ENCODE measurements at regions not wholly inside any gene's neighbourhood (a gene's known extent, or its start where the extent isn't known, plus 50 kb on each side); places are given as distances from the start of the nearest gene placed in this dataset.
A peak's percentile ranks its signal among the peaks of the same experiment; 100 is the strongest.

DNA sequence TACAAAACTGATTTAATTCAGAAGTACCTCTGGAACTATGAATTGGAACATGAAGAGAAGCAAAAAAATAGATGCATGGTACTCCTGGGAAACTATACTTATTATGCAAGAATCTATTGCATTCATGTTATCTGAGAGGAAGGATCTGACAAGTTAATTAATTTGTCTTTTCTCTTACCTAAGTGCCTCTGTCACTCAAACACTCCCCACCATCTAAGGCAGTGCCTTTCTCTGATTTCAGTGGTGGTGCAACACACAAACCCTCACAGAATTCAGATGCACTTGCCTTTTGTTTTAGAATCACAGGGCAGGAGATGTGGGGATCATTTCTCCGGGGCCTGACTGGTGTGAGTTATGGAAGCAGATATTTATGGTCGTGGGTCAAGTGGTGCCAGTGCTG is 52.5 kb upstream of the C9orf72 start:
- DNase-seq (ENCODE audit: low read depth): no peak

DNA sequence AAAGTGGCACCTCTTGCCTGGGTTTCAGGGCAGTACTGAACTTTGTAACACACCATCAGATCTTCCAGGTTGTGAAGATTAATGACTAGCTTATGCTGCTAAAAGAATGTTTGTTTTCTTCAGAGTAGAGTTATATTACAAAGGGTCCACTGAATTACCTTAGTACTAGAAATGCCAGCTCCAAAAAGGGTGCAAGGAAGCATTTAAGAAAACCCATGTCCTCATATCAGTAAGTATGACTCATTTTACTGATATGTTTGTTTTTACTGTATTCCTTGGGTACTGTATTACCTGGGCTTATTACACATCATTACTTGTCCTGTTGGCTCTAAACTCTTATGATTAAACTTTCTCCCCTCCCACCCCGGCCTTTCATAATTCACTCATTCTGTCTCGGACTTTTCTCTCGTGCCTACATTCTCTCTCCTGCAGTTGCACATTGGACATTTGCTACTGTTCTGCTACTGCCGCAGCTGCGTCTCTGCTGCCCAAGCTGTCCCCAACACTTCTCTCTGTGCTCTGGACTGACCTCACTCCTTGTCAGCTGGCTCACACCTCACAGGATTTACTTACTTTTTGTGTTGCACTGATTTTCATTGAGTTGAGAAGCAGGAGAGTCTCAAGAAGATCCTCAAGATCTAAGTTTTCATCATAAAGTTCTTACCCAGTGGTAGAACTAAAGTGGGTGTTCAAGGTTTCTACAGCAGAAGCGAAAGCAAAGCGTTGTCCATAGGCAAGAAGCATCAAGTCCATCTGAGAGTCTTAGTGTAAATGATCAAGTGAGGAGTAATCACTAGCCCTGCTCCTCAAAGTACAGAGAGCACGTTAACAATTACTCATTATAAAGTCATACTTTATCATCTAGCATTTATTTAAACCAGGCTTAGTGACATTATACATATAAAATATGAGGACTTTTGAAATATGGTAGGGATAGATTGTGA is 53.2 kb upstream of the C9orf72 start:
- DNase-seq (ENCODE audit: low read depth): peak; percentile 22

DNA sequence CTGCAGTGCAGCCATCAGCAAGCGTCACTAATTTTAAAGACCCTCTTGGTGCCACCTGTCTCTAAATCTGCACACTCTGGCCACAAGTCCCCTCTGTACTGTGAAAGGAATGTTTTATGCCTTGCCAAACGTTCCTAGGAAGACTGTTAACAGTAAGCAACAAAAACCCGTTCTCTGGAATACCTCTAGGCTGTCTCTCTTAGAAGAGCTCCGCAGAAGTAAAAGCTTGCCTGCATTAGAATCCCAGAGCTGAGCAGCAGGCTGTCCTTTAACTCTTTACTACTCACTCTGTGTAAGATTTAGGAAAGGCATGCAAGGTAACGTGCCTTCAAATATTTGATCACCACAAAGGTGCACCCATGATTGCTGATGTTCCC is 53.9 kb upstream of the C9orf72 start:
- DNase-seq (ENCODE audit: low read depth): no peak

DNA sequence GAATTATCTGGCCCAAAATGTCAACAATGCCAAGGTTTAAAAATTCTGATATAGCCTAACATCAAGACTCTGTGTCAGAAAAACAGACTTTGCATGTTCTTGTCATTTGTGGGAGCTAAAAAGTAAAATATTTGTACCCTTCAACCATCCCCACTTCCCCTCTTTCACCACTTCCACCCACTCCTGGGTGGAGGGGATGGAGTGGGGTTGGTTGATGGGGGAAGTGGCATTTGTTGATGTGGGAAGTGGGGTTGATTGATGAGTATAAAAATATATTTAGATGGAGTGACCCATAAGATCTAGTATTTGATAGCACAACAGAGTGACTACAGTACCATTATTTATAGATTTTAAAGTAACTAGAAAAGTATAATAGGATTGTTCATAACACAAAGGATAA is 55.0 kb upstream of the C9orf72 start:
- no peak for DNase-seq (ENCODE audit: low read depth)

DNA sequence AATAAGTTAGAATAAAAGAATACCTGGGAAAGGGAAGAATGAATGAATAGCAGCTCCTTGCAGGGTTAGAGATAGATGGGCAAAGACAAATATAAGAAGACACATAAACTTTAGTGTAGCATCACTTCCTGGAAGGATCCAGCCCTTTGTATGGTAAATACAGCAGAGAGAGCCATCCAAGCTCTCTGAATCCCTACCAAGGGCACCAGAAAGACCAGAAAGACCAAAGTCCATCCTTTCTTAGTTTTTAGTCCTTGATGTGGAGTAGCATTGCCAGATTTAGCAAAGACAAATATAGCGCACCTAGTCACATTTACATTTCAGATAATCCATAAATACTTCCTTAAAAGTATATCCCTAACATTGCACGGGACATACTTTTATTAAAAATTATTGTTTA is 56.1 kb upstream of the C9orf72 start:
- no peak for DNase-seq (ENCODE audit: low read depth)

DNA sequence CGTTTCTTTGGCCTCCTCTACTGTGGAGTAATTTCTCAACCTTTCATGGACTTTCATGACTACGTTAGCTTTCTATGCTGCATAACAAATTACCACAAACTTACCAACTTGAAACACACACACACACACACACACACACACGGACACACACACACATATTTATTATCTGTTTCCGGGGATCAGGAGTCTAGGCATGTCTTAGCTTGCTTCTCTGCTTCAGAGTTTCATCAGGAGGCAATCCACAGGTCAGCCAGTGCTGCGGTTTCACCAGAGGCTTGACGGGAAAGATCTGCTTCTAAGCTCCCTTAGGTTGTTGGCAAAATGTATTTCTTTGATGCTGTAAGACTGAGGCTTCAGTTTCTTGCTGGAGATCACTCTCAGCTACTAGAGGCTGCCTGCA is 59.0 kb upstream of the C9orf72 start:
- no peak for DNase-seq (ENCODE audit: low read depth)

DNA sequence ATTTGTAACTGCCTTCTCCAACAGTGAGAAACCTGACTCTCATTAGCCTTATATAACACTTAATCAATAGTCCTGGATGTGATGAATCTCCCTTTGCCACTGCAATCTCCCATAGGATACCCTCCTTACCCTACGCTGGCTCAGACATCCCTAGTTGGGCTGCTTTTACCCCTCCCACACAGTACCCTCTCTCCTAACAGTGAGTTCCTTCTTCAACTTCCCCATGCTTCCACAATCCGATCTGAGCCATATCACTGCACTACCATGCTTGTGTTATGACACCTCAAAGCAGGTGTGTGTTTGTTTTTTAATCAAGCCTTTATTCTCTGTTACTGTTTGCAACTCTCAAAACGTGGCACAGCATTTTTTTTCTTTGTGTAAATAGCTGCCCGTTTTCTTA is 60.5 kb upstream of the C9orf72 start:
- no peak for DNase-seq (ENCODE audit: low read depth)

DNA sequence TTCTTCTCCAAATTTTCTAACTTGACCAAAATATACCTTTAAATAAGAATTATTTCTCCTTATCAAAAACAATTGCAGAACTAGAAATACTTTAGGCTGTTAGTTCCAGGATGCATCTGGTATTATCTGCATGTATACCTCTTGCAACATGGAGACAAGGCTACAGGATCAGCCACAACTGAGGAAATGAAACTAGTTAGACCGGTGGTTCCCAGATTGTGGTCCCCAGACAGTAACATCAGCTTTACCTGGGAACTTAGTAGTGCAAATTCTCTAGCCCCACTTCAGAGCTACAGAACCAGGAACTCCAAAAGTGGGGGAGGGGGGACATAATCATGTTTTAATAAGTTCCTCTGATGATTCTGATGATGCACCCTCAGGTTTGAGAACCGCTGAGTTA is 61.6 kb upstream of the C9orf72 start:
- no peak for DNase-seq (ENCODE audit: low read depth)

DNA sequence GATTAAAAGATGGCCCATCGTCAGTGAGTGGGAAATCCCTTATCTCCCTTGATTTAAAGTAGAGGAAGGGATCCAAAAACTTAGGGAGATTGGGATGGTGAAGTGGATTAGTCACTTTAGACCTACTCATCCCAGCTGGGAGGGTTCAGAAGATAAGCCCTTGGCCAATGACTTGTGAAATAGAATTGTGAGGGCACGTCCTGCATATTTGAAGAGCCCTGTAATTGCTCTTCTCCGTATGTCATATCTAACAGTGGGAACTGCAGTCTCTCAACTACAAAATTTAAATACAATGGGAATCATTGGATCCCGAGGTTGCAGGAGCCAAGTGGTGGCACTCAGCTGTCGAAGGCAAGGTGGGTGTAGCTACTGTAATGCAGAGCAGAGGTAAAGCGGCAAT is 65.4 kb upstream of the C9orf72 start:
- peak; percentile 43 for DNase-seq (ENCODE audit: low read depth)

DNA sequence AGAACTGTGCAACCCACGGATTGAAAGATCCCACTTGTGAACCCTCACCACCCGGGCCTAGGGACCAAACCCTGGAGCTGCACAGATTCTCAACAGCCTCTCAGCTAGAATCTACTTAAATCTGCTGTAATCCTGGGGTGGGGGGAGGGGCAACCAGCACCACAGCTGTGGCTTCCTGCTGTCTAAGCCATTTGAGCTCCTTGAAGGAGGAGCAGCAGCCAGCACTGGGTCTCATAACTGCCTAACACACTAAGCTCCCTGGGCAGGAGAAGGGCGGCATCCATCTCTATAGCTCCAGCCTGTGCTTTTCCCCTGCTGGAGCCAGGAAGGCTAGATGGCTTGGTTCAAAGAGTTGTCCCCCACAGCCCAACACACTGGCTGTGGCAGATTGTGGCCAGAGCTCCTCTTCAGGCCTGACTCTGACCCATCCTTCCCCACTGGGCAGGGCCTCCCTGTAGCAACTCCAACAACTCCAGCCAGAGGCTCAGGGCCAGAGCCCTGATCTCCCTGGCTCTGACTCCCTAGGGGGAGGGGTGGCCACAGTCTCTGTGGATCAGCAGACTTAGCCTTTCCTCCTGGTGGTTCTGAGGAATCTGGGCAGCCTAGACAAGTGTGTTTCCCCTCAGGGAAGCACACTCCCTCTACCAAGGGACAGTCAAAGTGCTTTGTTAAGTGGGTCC is 72.0 kb upstream of the C9orf72 start:
- no peak for DNase-seq (ENCODE audit: low read depth)

DNA sequence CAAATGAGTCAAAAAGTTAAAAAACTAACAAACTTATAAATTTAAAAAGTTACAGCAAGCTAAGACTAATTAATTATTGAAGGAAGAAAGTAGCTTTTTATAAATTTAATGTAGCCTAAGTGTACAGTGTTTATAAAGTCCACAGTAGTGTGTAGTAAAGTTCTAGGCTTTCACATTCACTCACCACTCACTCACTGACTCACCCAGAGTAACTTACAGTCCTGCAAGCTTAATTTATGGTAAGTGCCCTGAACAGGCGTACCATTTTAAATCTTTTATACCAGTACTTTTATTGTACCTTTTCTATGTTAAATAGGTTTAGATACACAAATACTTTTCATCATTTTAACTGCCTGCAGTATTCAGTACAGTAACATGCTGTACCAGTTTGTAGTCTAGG is 80.0 kb upstream of the C9orf72 start:
- no peak for DNase-seq (ENCODE audit: low read depth)

DNA sequence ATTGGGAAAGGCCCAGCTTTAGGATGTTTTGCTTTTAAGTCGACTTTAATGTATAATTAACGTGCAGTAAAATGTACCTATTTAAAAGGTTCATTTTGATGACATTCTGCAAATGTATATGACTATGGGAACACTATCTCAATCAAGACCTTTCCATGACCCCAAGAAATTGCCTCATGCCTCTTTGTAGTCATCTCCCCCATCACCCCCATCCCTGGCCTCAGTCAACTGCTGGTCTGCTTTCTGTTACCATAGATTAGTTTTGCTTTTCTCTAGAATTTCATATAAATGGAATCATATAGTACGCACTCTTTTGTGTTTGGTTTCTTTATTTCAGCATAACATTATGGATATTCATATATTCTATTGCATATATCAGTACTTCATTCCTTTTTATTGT is 80.7 kb upstream of the C9orf72 start:
- no peak for DNase-seq (ENCODE audit: low read depth)

DNA sequence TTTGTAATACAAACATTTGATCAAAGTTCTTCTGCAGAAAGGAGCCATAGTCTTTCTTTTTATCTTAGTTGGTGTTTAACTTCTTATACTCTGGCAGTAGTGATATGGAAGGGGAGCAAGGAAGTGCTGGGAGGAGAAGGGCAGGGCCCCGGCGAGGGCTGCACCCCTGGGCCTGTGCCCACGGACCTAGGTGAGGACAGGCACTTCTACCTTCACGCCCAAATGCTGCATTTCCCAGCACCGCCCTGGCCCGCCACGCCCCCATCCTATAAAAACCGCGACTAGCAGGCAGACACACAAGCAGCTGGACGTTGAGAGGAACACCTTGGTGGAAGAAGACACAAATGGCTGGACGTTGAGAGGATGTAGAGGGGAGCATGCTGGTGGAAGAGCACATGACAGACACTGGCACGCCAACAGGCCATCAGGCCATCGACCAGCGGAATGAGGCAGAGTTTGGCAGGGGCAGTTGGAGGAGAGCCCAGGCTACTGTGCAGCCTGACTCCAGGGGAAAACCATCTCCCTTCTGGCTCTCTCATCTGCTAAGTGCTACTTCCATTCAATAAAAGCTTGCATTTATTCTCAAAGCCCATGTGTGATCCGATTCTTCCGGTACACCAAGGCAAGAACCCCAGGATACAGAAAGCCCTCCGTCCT is 81.5 kb upstream of the C9orf72 start:
- DNase-seq (ENCODE audit: low read depth): peak; percentile 35

DNA sequence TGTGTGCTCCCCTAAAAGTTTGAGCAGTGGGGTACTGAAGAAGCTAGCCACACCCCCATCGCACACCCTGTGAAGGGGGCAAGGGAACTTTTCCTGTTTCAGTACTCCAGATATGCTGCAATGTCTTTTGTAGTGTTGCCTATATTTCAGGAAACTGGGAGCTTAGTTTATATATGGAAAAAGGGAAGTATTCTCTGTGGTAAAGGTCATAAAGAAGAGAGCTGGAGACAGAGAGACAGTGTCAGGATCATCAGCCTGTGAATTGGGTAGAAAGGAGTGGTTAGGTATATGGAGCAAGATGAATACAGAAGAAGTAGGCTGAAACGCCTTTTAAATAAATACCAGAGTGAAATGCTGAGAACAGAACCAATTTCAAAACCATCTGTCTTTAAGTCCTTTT is 82.2 kb upstream of the C9orf72 start:
- DNase-seq (ENCODE audit: low read depth): no peak

DNA sequence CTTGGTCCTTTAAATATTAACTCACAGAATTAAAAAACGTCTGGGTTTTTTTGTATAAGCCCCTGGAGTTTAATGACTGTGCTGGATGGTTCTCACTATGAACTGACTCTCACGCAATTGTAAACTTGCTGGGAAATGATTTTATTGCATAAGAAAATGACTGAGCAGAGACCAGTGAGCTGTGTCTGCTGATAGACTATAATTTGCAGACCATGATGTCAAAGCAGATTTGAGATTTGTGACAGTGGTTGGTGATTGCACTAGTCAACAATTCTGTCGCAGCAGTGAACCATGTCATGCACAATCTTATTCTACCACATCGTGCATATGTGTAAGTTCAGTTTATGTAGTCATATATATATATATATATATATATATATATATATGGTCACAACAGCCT is 85.7 kb upstream of the C9orf72 start:
- DNase-seq (ENCODE audit: low read depth): no peak

DNA sequence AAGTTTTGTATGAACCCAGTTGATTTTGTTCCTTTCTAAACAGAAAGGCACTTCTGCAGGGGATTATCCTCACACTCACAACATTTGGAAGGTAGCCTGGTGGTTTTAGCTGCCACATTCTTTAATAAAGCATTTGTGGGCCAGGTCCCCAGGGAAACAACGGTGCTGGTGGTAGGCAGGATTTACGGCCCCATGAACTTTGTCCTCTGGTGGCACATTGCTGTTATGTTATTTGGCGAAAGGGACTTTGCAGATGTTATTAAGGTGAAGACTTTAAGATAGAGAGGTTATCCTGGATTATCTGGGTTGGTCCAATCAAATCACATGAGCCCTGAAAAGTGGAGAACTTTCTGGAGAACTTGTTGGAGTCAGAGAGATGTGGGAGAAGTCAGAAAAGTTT is 86.3 kb upstream of the C9orf72 start:
- DNase-seq (ENCODE audit: low read depth): no peak

DNA sequence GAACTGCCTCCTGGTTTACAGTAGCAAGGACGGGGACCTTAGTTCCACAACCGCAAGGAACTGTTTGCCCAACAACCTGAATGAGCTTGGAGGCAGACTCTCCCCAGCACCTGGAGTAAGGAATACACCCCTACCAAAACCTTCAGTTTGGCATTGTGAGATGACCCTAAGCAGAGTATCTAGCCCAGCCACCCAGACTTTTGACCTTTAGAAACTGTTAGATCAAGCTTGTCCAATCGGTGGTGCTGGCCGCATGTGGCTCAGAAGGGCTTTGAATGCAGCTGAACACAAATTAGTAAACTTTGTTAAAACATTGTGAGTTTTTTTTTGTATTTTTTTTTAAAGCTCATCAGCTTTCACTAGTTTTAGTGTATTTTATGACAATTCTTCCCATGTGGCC is 86.9 kb upstream of the C9orf72 start:
- DNase-seq (ENCODE audit: low read depth): no peak

DNA sequence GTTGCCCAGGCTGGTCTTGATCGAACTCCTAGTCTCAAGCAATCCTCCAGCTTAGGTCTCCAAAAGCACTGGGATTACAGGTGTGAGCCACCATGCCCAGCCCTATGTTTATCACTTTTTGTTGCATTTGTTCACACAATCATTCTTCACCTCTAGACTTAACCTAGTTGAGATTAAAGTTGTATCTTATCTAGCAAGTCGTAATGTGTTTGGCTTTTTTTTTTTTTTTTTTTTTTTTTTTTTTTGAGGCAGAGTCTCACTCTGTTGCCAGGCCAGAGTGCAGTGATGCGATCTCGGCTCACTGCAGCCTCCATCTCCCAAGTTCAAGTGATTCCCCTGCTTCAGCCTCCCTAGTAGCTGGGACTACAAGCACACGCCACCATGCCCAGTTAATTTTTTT is 90.2 kb upstream of the C9orf72 start:
- no peak for DNase-seq (ENCODE audit: low read depth)

DNA sequence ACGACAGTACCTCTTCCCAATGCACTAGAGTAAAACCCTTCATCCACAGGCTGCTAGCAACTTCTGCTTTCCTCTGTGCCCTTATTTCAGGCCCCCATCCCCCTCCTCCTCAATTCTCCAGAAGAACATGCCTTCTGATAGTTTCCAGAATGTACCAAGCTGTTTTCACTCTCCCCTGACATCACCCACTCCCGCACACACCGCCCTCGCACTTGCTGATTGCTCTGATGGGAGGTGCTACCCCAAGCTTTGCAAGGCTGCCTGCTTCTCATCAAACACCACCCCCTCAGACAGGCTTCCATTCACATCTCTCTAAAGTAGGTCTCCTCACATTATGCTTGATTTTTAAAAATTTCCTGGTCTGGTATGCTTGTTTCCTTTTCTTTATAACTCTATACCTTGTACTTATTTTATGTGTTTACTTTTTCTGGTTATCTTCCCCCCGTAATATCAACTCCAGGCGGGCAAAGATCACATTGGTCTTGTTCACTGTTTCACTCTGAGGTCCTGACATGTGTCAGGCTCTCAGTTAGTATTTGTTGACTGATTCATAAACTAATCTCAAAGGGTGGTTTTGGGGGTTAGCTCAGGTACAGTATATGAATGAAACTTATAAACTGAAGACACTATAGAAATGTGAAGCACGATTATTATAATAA is 91.0 kb upstream of the C9orf72 start:
- DNase-seq (ENCODE audit: low read depth): no peak

DNA sequence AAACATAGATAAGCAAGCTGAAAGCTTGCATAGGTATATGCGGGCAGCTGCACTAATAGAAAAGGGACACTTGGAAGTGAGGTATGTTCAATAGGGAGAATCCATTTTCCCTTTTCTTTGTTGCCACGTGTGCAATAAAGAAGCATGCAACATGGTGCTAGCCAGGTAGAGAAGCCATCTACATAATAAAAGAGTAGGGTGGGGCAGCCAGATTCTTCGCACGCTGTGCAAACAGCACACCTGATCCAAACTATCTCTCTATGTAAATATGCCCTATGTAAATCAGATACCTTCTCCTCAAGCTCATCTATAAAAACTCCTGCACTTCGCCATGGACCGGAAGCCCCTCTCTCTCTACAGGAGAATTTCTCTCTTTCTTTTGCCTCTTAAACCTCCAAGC is 91.9 kb upstream of the C9orf72 start:
- DNase-seq (ENCODE audit: low read depth): no peak

DNA sequence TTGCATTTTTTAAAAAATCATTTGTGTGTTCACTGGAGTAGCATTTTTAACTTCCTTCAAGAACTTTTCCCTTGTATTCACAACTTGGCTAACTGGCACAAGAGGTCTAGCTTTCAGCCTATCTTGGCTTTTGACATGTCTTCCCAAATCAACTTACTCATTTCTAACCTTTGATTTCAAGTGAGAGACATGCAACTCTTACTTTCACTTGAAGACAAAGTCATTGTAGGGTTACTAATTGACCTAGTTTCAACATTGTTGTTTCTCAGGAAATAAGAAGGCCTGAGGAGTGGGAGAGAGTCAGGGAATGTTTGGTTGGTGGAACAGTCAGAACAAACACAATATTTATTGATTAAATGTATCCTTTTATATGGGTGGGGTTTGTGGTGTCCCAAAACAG is 95.0 kb upstream of the C9orf72 start:
- DNase-seq (ENCODE audit: low read depth): no peak

DNA sequence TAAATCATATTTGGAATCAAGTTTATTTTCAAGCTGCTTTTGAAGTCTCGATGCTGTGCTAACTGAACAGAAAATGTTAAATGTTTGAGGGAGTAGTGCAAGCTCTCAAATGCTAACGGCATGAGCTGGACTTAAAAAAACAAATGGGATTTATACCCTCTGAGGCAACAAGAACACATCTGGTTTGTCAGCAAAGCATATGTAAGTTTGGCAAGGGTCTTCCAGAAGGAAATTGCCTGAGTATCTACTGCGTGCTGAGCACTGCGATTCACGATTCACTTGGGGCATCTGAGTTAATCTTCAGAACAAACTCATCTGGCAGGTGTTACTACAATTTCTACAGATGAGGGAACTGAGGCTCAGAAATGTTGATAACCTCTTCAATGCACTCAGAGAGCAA is 98.4 kb upstream of the C9orf72 start:
- peak; percentile 41 for DNase-seq (ENCODE audit: low read depth)

All from Daoy (cell line).